ENCODE measurements at regions not wholly inside any gene's neighbourhood (a gene's known extent, or its start where the extent isn't known, plus 50 kb on each side); places are given as distances from the start of the nearest gene placed in this dataset.

- no peaks in the 10 kb centered on the region for H3K36me3 ChIP-seq (ENCODE audit: control insufficient read depth, insufficient read depth, low read length)
Measured at GRCh38 chr4:8766610-8767009, 105.0 kb downstream of the HMX1 start.

GRCh38 chr4:8765631-8766590 lies 105.7 kb downstream of the HMX1 start:
- Histone ChIP-seq H3K4me3 (ENCODE audit: insufficient read depth, low read depth, low read length) (no peak overlapping the region), H3K4me1 (ENCODE audit: control insufficient read depth, insufficient read depth, low read length) (peaks cover 12% of the 10 kb centered on the region), H3K36me3 (ENCODE audit: control insufficient read depth, insufficient read depth, low read length) (no peaks in the 10 kb centered on the region), H3K27me3 (ENCODE audit: control insufficient read depth, insufficient read depth, low read length, poor library complexity, severe bottlenecking) (no peaks in the 10 kb centered on the region), H3K9me3 (ENCODE audit: control insufficient read depth, low read length) (no peaks in the 10 kb centered on the region), H3K27ac (ENCODE audit: insufficient read depth, low read depth, low read length, poor library complexity, severe bottlenecking) (no peak overlapping the region)
- WGBS, 2 experiments = 87% methylated on average over 19 of the region's 19 CpGs

More at GRCh38 chr4:8766610-8767009, 105.0 kb downstream of the HMX1 start:
- Histone ChIP-seq H3K27ac (ENCODE audit: insufficient read depth, low read depth, low read length, poor library complexity, severe bottlenecking) (no peak overlapping the region), H3K4me1 (ENCODE audit: control insufficient read depth, insufficient read depth, low read length) (peaks cover 11% of the 10 kb centered on the region), H3K9me3 (ENCODE audit: control insufficient read depth, low read length) (no peaks in the 10 kb centered on the region), H3K4me3 (ENCODE audit: insufficient read depth, low read depth, low read length) (no peak overlapping the region), H3K27me3 (ENCODE audit: control insufficient read depth, insufficient read depth, low read length, poor library complexity, severe bottlenecking) (no peaks in the 10 kb centered on the region)
- WGBS, 2 experiments = 92 to 95% methylated on average over 11 to 12 of the region's 12 CpGs

GRCh38 chr4:8765084-8765483 lies 106.6 kb downstream of the HMX1 start:
- Histone ChIP-seq H3K4me1 (ENCODE audit: control insufficient read depth, insufficient read depth, low read length) (peaks cover 12% of the 10 kb centered on the region), H3K9me3 (ENCODE audit: control insufficient read depth, low read length) (no peaks in the 10 kb centered on the region), H3K27me3 (ENCODE audit: control insufficient read depth, insufficient read depth, low read length, poor library complexity, severe bottlenecking) (no peaks in the 10 kb centered on the region), H3K36me3 (ENCODE audit: control insufficient read depth, insufficient read depth, low read length) (no peaks in the 10 kb centered on the region), H3K4me3 (ENCODE audit: insufficient read depth, low read depth, low read length) (no peak overlapping the region), H3K27ac (ENCODE audit: insufficient read depth, low read depth, low read length, poor library complexity, severe bottlenecking) (no peak overlapping the region)
- 91 to 92% methylated on average over 11 of the region's 11 CpGs for WGBS, 2 experiments

GRCh38 chr4:8763966-8764901 lies 107.4 kb downstream of the HMX1 start:
- H3K4me3 ChIP-seq (ENCODE audit: insufficient read depth, low read depth, low read length) = no peak overlapping the region

GRCh38 chr4:8762951-8763735 lies 108.5 kb downstream of the HMX1 start:
- Histone ChIP-seq H3K9me3 (ENCODE audit: control insufficient read depth, low read length) (no peaks in the 10 kb centered on the region), H3K27ac (ENCODE audit: insufficient read depth, low read depth, low read length, poor library complexity, severe bottlenecking) (no peak overlapping the region), H3K27me3 (ENCODE audit: control insufficient read depth, insufficient read depth, low read length, poor library complexity, severe bottlenecking) (no peaks in the 10 kb centered on the region), H3K36me3 (ENCODE audit: control insufficient read depth, insufficient read depth, low read length) (no peaks in the 10 kb centered on the region), H3K4me1 (ENCODE audit: control insufficient read depth, insufficient read depth, low read length) (peaks cover 12% of the 10 kb centered on the region), H3K4me3 (ENCODE audit: insufficient read depth, low read depth, low read length) (no peak overlapping the region)
- 94 to 95% methylated on average over 23 of the region's 23 CpGs for WGBS, 2 experiments

More at GRCh38 chr4:8763966-8764901, 107.4 kb downstream of the HMX1 start:
- H3K4me1 ChIP-seq (ENCODE audit: control insufficient read depth, insufficient read depth, low read length) = peaks cover 12% of the 10 kb centered on the region
- no peaks in the 10 kb centered on the region for H3K36me3 ChIP-seq (ENCODE audit: control insufficient read depth, insufficient read depth, low read length)
- no peaks in the 10 kb centered on the region for H3K27me3 ChIP-seq (ENCODE audit: control insufficient read depth, insufficient read depth, low read length, poor library complexity, severe bottlenecking)
- H3K9me3 ChIP-seq (ENCODE audit: control insufficient read depth, low read length) = no peaks in the 10 kb centered on the region
- WGBS, 2 experiments = 81 to 82% methylated on average over 35 of the region's 35 CpGs
- no peak overlapping the region for H3K27ac ChIP-seq (ENCODE audit: insufficient read depth, low read depth, low read length, poor library complexity, severe bottlenecking)

- 92 to 94% methylated on average over 7 of the region's 7 CpGs for WGBS, 2 experiments
- Histone ChIP-seq H3K27ac (ENCODE audit: insufficient read depth, low read depth, low read length, poor library complexity, severe bottlenecking) (no peak overlapping the region), H3K9me3 (ENCODE audit: control insufficient read depth, low read length) (no peaks in the 10 kb centered on the region), H3K36me3 (ENCODE audit: control insufficient read depth, insufficient read depth, low read length) (no peaks in the 10 kb centered on the region), H3K4me3 (ENCODE audit: insufficient read depth, low read depth, low read length) (no peak overlapping the region), H3K4me1 (ENCODE audit: control insufficient read depth, insufficient read depth, low read length) (peaks cover 12% of the 10 kb centered on the region), H3K27me3 (ENCODE audit: control insufficient read depth, insufficient read depth, low read length, poor library complexity, severe bottlenecking) (no peaks in the 10 kb centered on the region)
Measured at GRCh38 chr4:8762356-8762755, 109.3 kb downstream of the HMX1 start.

- Histone ChIP-seq H3K27ac (ENCODE audit: insufficient read depth, low read depth, low read length, poor library complexity, severe bottlenecking) (no peak overlapping the region), H3K27me3 (ENCODE audit: control insufficient read depth, insufficient read depth, low read length, poor library complexity, severe bottlenecking) (no peaks in the 10 kb centered on the region), H3K4me1 (ENCODE audit: control insufficient read depth, insufficient read depth, low read length) (peaks cover 12% of the 10 kb centered on the region), H3K36me3 (ENCODE audit: control insufficient read depth, insufficient read depth, low read length) (no peaks in the 10 kb centered on the region), H3K9me3 (ENCODE audit: control insufficient read depth, low read length) (no peaks in the 10 kb centered on the region), H3K4me3 (ENCODE audit: insufficient read depth, low read depth, low read length) (no peak overlapping the region)
- 62 to 67% methylated on average over 11 of the region's 11 CpGs for WGBS, 2 experiments
Measured at GRCh38 chr4:8761824-8762205, 109.8 kb downstream of the HMX1 start.

- H3K27me3 ChIP-seq (ENCODE audit: control insufficient read depth, insufficient read depth, low read length, poor library complexity, severe bottlenecking) = no peaks in the 10 kb centered on the region
- H3K27ac ChIP-seq (ENCODE audit: insufficient read depth, low read depth, low read length, poor library complexity, severe bottlenecking) = no peak overlapping the region
- H3K36me3 ChIP-seq (ENCODE audit: control insufficient read depth, insufficient read depth, low read length) = no peaks in the 10 kb centered on the region
- H3K4me1 ChIP-seq (ENCODE audit: control insufficient read depth, insufficient read depth, low read length) = peaks cover 12% of the 10 kb centered on the region
- no peaks in the 10 kb centered on the region for H3K9me3 ChIP-seq (ENCODE audit: control insufficient read depth, low read length)
- H3K4me3 ChIP-seq (ENCODE audit: insufficient read depth, low read depth, low read length) = no peak overlapping the region
- 84 to 85% methylated on average over 17 of the region's 17 CpGs for WGBS, 2 experiments
Measured at GRCh38 chr4:8761167-8761823, 110.3 kb downstream of the HMX1 start.

- H3K27me3 ChIP-seq (ENCODE audit: control insufficient read depth, insufficient read depth, low read length, poor library complexity, severe bottlenecking) = no peaks in the 10 kb centered on the region
- WGBS, 2 experiments = 80 to 84% methylated on average over 11 of the region's 11 CpGs
Measured at GRCh38 chr4:8760561-8760960, 111.1 kb downstream of the HMX1 start.

More at GRCh38 chr4:8760561-8760960, 111.1 kb downstream of the HMX1 start:
- Histone ChIP-seq H3K27ac (ENCODE audit: insufficient read depth, low read depth, low read length, poor library complexity, severe bottlenecking) (no peak overlapping the region), H3K36me3 (ENCODE audit: control insufficient read depth, insufficient read depth, low read length) (no peaks in the 10 kb centered on the region), H3K9me3 (ENCODE audit: control insufficient read depth, low read length) (no peaks in the 10 kb centered on the region), H3K4me1 (ENCODE audit: control insufficient read depth, insufficient read depth, low read length) (peaks cover 12% of the 10 kb centered on the region), H3K4me3 (ENCODE audit: insufficient read depth, low read depth, low read length) (no peak overlapping the region)

Data from ectodermal cell (in vitro differentiated cells).